H9 (cell line): ENCODE measurements at regions not wholly inside any gene's neighbourhood (a gene's known extent, or its start where the extent isn't known, plus 50 kb on each side); places are given as distances from the start of the nearest gene placed in this dataset.
A peak's percentile ranks its signal among the peaks of the same experiment; 100 is the strongest.

Source experiments
- DNase-seq: peaks from one replicate; pipeline ENCODE4 v3.0.0-alpha.2; 2017
- H2AFZ ChIP-seq: one replicate; pipeline ENCODE4 v1.6.1; 2013; ENCODE audit warnings: mild to moderate bottlenecking, low read length, control low read depth, moderate library complexity
- H2AK5ac ChIP-seq: 2 replicates; pipeline ENCODE4 v1.6.1; 2013; ENCODE audit warnings: low read length, control low read depth, mixed read lengths; ENCODE audit not compliant: insufficient read length
- H2BK120ac ChIP-seq: one replicate; pipeline ENCODE4 v1.6.1; 2013; ENCODE audit warnings: low read depth, mild to moderate bottlenecking, low read length, control low read depth, inconsistent platforms; ENCODE audit not compliant: poor library complexity, severe bottlenecking
- H2BK12ac ChIP-seq: 2 replicates; pipeline ENCODE4 v1.6.1; 2013; ENCODE audit warnings: low read length, control low read depth, mixed read lengths, low read depth; ENCODE audit not compliant: insufficient read length
- H2BK15ac ChIP-seq: 2 replicates; pipeline ENCODE4 v1.6.1; 2013; ENCODE audit warnings: low read depth, low read length, control low read depth
- H2BK20ac ChIP-seq: one replicate; pipeline ENCODE4 v1.6.1; 2013; ENCODE audit warnings: low read depth, mild to moderate bottlenecking, low read length, control low read depth, inconsistent platforms; ENCODE audit not compliant: poor library complexity, severe bottlenecking
- H2BK5ac ChIP-seq: 2 replicates; pipeline ENCODE4 v1.6.1; 2013; ENCODE audit warnings: low read length, control low read depth, mixed read lengths; ENCODE audit not compliant: insufficient read length
- H3K14ac ChIP-seq: 2 replicates; pipeline ENCODE4 v1.6.1; 2013; ENCODE audit warnings: low read length, control low read depth; ENCODE audit not compliant: insufficient read depth
- H3K18ac ChIP-seq: 2 replicates; pipeline ENCODE4 v1.6.1; 2013; ENCODE audit warnings: low read depth, mild to moderate bottlenecking, mixed read lengths, low read length, control low read depth; ENCODE audit not compliant: insufficient read length
- H3K23ac ChIP-seq: 2 replicates; pipeline ENCODE4 v1.6.1; 2013; ENCODE audit warnings: low read length, control low read depth, mixed read lengths, low read depth; ENCODE audit not compliant: insufficient read length
- H3K23me2 ChIP-seq: 2 replicates; pipeline ENCODE4 v1.6.1; 2013; ENCODE audit warnings: low read depth, mild to moderate bottlenecking, mixed read lengths, low read length, control low read depth; ENCODE audit not compliant: insufficient read length, poor library complexity, severe bottlenecking
- H3K27ac ChIP-seq: 2 replicates; pipeline ENCODE4 v1.5.1; 2013; ENCODE audit warnings: low read length, control low read depth, mixed read lengths, low read depth; ENCODE audit not compliant: insufficient read length
- H3K27me3 ChIP-seq: 2 replicates; pipeline ENCODE4 v1.6.1; 2013; ENCODE audit warnings: low read length, control low read depth, inconsistent platforms; ENCODE audit not compliant: insufficient read depth
- H3K4ac ChIP-seq: 2 replicates; pipeline ENCODE4 v1.6.1; 2013; ENCODE audit warnings: low read depth, mild to moderate bottlenecking, control low read depth, inconsistent platforms, low read length, moderate library complexity
- H3K4me1 ChIP-seq: 2 replicates; pipeline ENCODE4 v1.6.1; 2013; ENCODE audit warnings: low read length, control low read depth, inconsistent platforms; ENCODE audit not compliant: insufficient read depth
- H3K4me2 ChIP-seq: 2 replicates; pipeline ENCODE4 v1.6.1; 2013; ENCODE audit warnings: low read length, control low read depth, mixed read lengths; ENCODE audit not compliant: insufficient read length, insufficient read depth
- H3K56ac ChIP-seq: 2 replicates; pipeline ENCODE4 v1.6.1; 2013; ENCODE audit warnings: low read depth, mild to moderate bottlenecking, mixed read lengths, low read length, control low read depth; ENCODE audit not compliant: insufficient read length
- H3K79me1 ChIP-seq: 2 replicates; pipeline ENCODE4 v1.6.1; 2013; ENCODE audit warnings: low read depth, mild to moderate bottlenecking, moderate library complexity, low read length, control low read depth, inconsistent platforms; ENCODE audit not compliant: insufficient read depth, poor library complexity, severe bottlenecking
- H3K79me2 ChIP-seq: 2 replicates; pipeline ENCODE4 v1.6.1; 2013; ENCODE audit warnings: low read length, control low read depth, inconsistent platforms; ENCODE audit not compliant: insufficient read depth
- H3K9ac ChIP-seq: 2 replicates; pipeline ENCODE4 v1.6.1; 2013; ENCODE audit warnings: low read length, control low read depth, mixed read lengths; ENCODE audit not compliant: insufficient read length; ENCODE audit errors: extremely low read depth
- H3K9me3 ChIP-seq: one replicate; pipeline ENCODE4 v1.6.1; 2013; ENCODE audit warnings: low read depth, low read length, inconsistent platforms; ENCODE audit not compliant: control insufficient read depth
- H3T11ph ChIP-seq: one replicate; pipeline ENCODE4 v1.6.1; 2013; ENCODE audit warnings: mild to moderate bottlenecking, low read length, control low read depth, inconsistent platforms
- H4K20me1 ChIP-seq: one replicate; pipeline ENCODE4 v1.6.1; 2013; ENCODE audit not compliant: control insufficient read depth, insufficient read length, insufficient read depth
- H4K5ac ChIP-seq: 2 replicates; pipeline ENCODE4 v1.6.1; 2013; ENCODE audit warnings: low read depth, mild to moderate bottlenecking, mixed read lengths, low read length, control low read depth; ENCODE audit not compliant: insufficient read length
- H4K8ac ChIP-seq: replicated peaks from 2 replicates; pipeline ENCODE4 v1.6.1; 2013; ENCODE audit warnings: low read length, control low read depth, mixed read lengths, low read depth; ENCODE audit not compliant: insufficient read length
- H4K91ac ChIP-seq: 2 replicates; pipeline ENCODE4 v1.6.1; 2013; ENCODE audit warnings: low read depth, mild to moderate bottlenecking, moderate library complexity, mixed read lengths, low read length, control low read depth; ENCODE audit not compliant: insufficient read length
- H3K27ac Mint-ChIP-seq, 3 experiments: 2 replicates in 2 of 3; 3 replicates in 1 of 3; pipeline ENCODE4 v1.8.0; 2020 to 2021; ENCODE audit warnings: mixed read lengths in 3 of 3, mild to moderate bottlenecking in 1 of 3, moderate library complexity in 1 of 3
- H3K27me3 Mint-ChIP-seq: 2 replicates; pipeline ENCODE4 v1.8.0; 2021; ENCODE audit warnings: low read depth, mild to moderate bottlenecking, moderate library complexity, mixed read lengths
- H3K36me3 Mint-ChIP-seq, 3 experiments: 2 replicates in 2 of 3; 3 replicates in 1 of 3; pipeline ENCODE4 v1.8.0; 2020 to 2021; ENCODE audit warnings: low read depth in 3 of 3, mixed read lengths in 3 of 3; ENCODE audit not compliant: insufficient read depth in 1 of 3
- H3K4me1 Mint-ChIP-seq, 2 experiments: 2 replicates each; pipeline ENCODE4 v1.8.0; 2020; ENCODE audit warnings: mixed read lengths in 2 of 2
- H3K4me3 Mint-ChIP-seq, 2 experiments: 2 replicates in 1 of 2; 3 replicates in 1 of 2; pipeline ENCODE4 v1.8.0; 2020 to 2021; ENCODE audit warnings: mild to moderate bottlenecking in 2 of 2, mixed read lengths in 2 of 2, moderate library complexity in 1 of 2
- H3K9me3 Mint-ChIP-seq, 2 experiments: 2 replicates in 1 of 2; 3 replicates in 1 of 2; pipeline ENCODE4 v1.8.0; 2020; ENCODE audit warnings: mild to moderate bottlenecking in 2 of 2, mixed read lengths in 2 of 2, moderate library complexity in 1 of 2
- WGBS: extraction: QIAGEN DNeasy Blood & Tissue Kit; methylation state at CpG from one replicate; pipeline ENCODE4 v1.1.7; 2013; ENCODE audit warnings: missing lambda C conversion rate, low lambda C conversion rate, mixed read lengths; ENCODE audit not compliant: insufficient read length; ENCODE audit errors: extremely low coverage; 5-methylcytosine and 5-hydroxymethylcytosine counted together
- TF ChIP-seq, protein P1 (sequence below): fragments of 200-600 bp; sonication (generic); conservative IDR thresholded peaks from 3 replicates; pipeline ENCODE4 v1.8.0; 2021; ENCODE audit warnings: antibody characterized with exemption, mild to moderate bottlenecking

DNA sequence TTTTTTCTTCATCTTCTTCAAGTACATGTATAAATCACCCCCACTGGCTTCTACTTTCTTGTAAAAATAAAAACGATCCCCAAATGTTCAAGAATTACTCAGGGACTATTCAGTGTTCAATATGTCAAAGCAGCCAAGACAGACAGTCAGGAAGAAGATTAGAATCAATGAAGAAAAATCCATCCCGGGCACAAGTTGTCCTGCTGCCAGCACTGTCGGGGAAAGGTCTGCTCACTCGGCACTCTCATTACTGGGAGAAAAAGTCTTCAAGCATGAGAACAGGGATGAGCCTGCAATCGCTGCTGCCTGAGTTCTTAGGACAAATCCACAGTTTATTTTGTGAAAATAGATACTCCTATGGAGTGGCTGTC lies 482.8 kb upstream of the KLHL29 start:
- Histone ChIP-seq H4K20me1 (no peaks in the 10 kb centered on the region), H4K91ac (no peak overlapping the region), H2BK5ac (no peak overlapping the region), H3K4me2 (no peak overlapping the region), H3K18ac (no peak overlapping the region), H3K79me2 (no peaks in the 10 kb centered on the region), H3K79me1 (no peaks in the 10 kb centered on the region), H3K4ac (no peak overlapping the region), H3K27ac (no peak overlapping the region), H3K27me3 (no peaks in the 10 kb centered on the region), H4K5ac (no peak overlapping the region), H3T11ph (no peak overlapping the region), H4K8ac (no peak overlapping the region), H3K14ac (no peak overlapping the region), H3K9ac (no peak overlapping the region), H2BK20ac (no peak overlapping the region), H2AK5ac (no peak overlapping the region), H2BK15ac (no peak overlapping the region), H3K23me2 (no peaks in the 10 kb centered on the region), H2BK12ac (no peak overlapping the region), H3K4me1 (no peaks in the 10 kb centered on the region), H3K23ac (no peak overlapping the region), H3K56ac (no peak overlapping the region), H2AFZ (peak overlapping the region; percentile 26), H3K9me3 (no peaks in the 10 kb centered on the region), H2BK120ac (no peak overlapping the region)
- Mint-ChIP-seq H3K4me3 (no peak overlapping the region), H3K9me3 (no peaks in the 10 kb centered on the region), H3K27ac (no peak overlapping the region), H3K27me3 (no peaks in the 10 kb centered on the region), H3K36me3 (peaks cover 0 to 2% (median 0%) of the 10 kb centered on the region in 3 experiments; a peak in 1 of 7 replicates), H3K4me1 (peaks cover 0 to 7% of the 10 kb centered on the region in 2 experiments; a peak in 2 of 4 replicates)
- TF ChIP-seq, protein P1, sequence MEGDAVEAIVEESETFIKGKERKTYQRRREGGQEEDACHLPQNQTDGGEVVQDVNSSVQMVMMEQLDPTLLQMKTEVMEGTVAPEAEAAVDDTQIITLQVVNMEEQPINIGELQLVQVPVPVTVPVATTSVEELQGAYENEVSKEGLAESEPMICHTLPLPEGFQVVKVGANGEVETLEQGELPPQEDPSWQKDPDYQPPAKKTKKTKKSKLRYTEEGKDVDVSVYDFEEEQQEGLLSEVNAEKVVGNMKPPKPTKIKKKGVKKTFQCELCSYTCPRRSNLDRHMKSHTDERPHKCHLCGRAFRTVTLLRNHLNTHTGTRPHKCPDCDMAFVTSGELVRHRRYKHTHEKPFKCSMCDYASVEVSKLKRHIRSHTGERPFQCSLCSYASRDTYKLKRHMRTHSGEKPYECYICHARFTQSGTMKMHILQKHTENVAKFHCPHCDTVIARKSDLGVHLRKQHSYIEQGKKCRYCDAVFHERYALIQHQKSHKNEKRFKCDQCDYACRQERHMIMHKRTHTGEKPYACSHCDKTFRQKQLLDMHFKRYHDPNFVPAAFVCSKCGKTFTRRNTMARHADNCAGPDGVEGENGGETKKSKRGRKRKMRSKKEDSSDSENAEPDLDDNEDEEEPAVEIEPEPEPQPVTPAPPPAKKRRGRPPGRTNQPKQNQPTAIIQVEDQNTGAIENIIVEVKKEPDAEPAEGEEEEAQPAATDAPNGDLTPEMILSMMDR, result no peak
- WGBS, result no CpG with 5 or more reads among the region's 5 CpGs
- DNase-seq, result no peak
